H9 (cell line): ENCODE measurements at regions not wholly inside any gene's neighbourhood (a gene's known extent, or its start where the extent isn't known, plus 50 kb on each side); places are given as distances from the start of the nearest gene placed in this dataset.

Source experiments
- DNase-seq: peaks from one replicate; pipeline ENCODE4 v3.0.0-alpha.2; 2017
- H2AFZ ChIP-seq: one replicate; pipeline ENCODE4 v1.6.1; 2013; ENCODE audit warnings: mild to moderate bottlenecking, low read length, control low read depth, moderate library complexity
- H2AK5ac ChIP-seq: 2 replicates; pipeline ENCODE4 v1.6.1; 2013; ENCODE audit warnings: low read length, control low read depth, mixed read lengths; ENCODE audit not compliant: insufficient read length
- H2BK120ac ChIP-seq: one replicate; pipeline ENCODE4 v1.6.1; 2013; ENCODE audit warnings: low read depth, mild to moderate bottlenecking, low read length, control low read depth, inconsistent platforms; ENCODE audit not compliant: poor library complexity, severe bottlenecking
- H2BK12ac ChIP-seq: 2 replicates; pipeline ENCODE4 v1.6.1; 2013; ENCODE audit warnings: low read length, control low read depth, mixed read lengths, low read depth; ENCODE audit not compliant: insufficient read length
- H2BK15ac ChIP-seq: 2 replicates; pipeline ENCODE4 v1.6.1; 2013; ENCODE audit warnings: low read depth, low read length, control low read depth
- H2BK20ac ChIP-seq: one replicate; pipeline ENCODE4 v1.6.1; 2013; ENCODE audit warnings: low read depth, mild to moderate bottlenecking, low read length, control low read depth, inconsistent platforms; ENCODE audit not compliant: poor library complexity, severe bottlenecking
- H2BK5ac ChIP-seq: 2 replicates; pipeline ENCODE4 v1.6.1; 2013; ENCODE audit warnings: low read length, control low read depth, mixed read lengths; ENCODE audit not compliant: insufficient read length
- H3K14ac ChIP-seq: 2 replicates; pipeline ENCODE4 v1.6.1; 2013; ENCODE audit warnings: low read length, control low read depth; ENCODE audit not compliant: insufficient read depth
- H3K18ac ChIP-seq: 2 replicates; pipeline ENCODE4 v1.6.1; 2013; ENCODE audit warnings: low read depth, mild to moderate bottlenecking, mixed read lengths, low read length, control low read depth; ENCODE audit not compliant: insufficient read length
- H3K23ac ChIP-seq: 2 replicates; pipeline ENCODE4 v1.6.1; 2013; ENCODE audit warnings: low read length, control low read depth, mixed read lengths, low read depth; ENCODE audit not compliant: insufficient read length
- H3K23me2 ChIP-seq: 2 replicates; pipeline ENCODE4 v1.6.1; 2013; ENCODE audit warnings: low read depth, mild to moderate bottlenecking, mixed read lengths, low read length, control low read depth; ENCODE audit not compliant: insufficient read length, poor library complexity, severe bottlenecking
- H3K27ac ChIP-seq: 2 replicates; pipeline ENCODE4 v1.5.1; 2013; ENCODE audit warnings: low read length, control low read depth, mixed read lengths, low read depth; ENCODE audit not compliant: insufficient read length
- H3K27me3 ChIP-seq: 2 replicates; pipeline ENCODE4 v1.6.1; 2013; ENCODE audit warnings: low read length, control low read depth, inconsistent platforms; ENCODE audit not compliant: insufficient read depth
- H3K4ac ChIP-seq: 2 replicates; pipeline ENCODE4 v1.6.1; 2013; ENCODE audit warnings: low read depth, mild to moderate bottlenecking, control low read depth, inconsistent platforms, low read length, moderate library complexity
- H3K4me1 ChIP-seq: 2 replicates; pipeline ENCODE4 v1.6.1; 2013; ENCODE audit warnings: low read length, control low read depth, inconsistent platforms; ENCODE audit not compliant: insufficient read depth
- H3K4me2 ChIP-seq: 2 replicates; pipeline ENCODE4 v1.6.1; 2013; ENCODE audit warnings: low read length, control low read depth, mixed read lengths; ENCODE audit not compliant: insufficient read length, insufficient read depth
- H3K56ac ChIP-seq: 2 replicates; pipeline ENCODE4 v1.6.1; 2013; ENCODE audit warnings: low read depth, mild to moderate bottlenecking, mixed read lengths, low read length, control low read depth; ENCODE audit not compliant: insufficient read length
- H3K79me1 ChIP-seq: 2 replicates; pipeline ENCODE4 v1.6.1; 2013; ENCODE audit warnings: low read depth, mild to moderate bottlenecking, moderate library complexity, low read length, control low read depth, inconsistent platforms; ENCODE audit not compliant: insufficient read depth, poor library complexity, severe bottlenecking
- H3K79me2 ChIP-seq: 2 replicates; pipeline ENCODE4 v1.6.1; 2013; ENCODE audit warnings: low read length, control low read depth, inconsistent platforms; ENCODE audit not compliant: insufficient read depth
- H3K9ac ChIP-seq: 2 replicates; pipeline ENCODE4 v1.6.1; 2013; ENCODE audit warnings: low read length, control low read depth, mixed read lengths; ENCODE audit not compliant: insufficient read length; ENCODE audit errors: extremely low read depth
- H3K9me3 ChIP-seq: one replicate; pipeline ENCODE4 v1.6.1; 2013; ENCODE audit warnings: low read depth, low read length, inconsistent platforms; ENCODE audit not compliant: control insufficient read depth
- H3T11ph ChIP-seq: one replicate; pipeline ENCODE4 v1.6.1; 2013; ENCODE audit warnings: mild to moderate bottlenecking, low read length, control low read depth, inconsistent platforms
- H4K20me1 ChIP-seq: one replicate; pipeline ENCODE4 v1.6.1; 2013; ENCODE audit not compliant: control insufficient read depth, insufficient read length, insufficient read depth
- H4K5ac ChIP-seq: 2 replicates; pipeline ENCODE4 v1.6.1; 2013; ENCODE audit warnings: low read depth, mild to moderate bottlenecking, mixed read lengths, low read length, control low read depth; ENCODE audit not compliant: insufficient read length
- H4K8ac ChIP-seq: replicated peaks from 2 replicates; pipeline ENCODE4 v1.6.1; 2013; ENCODE audit warnings: low read length, control low read depth, mixed read lengths, low read depth; ENCODE audit not compliant: insufficient read length
- H4K91ac ChIP-seq: 2 replicates; pipeline ENCODE4 v1.6.1; 2013; ENCODE audit warnings: low read depth, mild to moderate bottlenecking, moderate library complexity, mixed read lengths, low read length, control low read depth; ENCODE audit not compliant: insufficient read length
- H3K27ac Mint-ChIP-seq, 3 experiments: 2 replicates in 2 of 3; 3 replicates in 1 of 3; pipeline ENCODE4 v1.8.0; 2020 to 2021; ENCODE audit warnings: mixed read lengths in 3 of 3, mild to moderate bottlenecking in 1 of 3, moderate library complexity in 1 of 3
- H3K27me3 Mint-ChIP-seq: 2 replicates; pipeline ENCODE4 v1.8.0; 2021; ENCODE audit warnings: low read depth, mild to moderate bottlenecking, moderate library complexity, mixed read lengths
- H3K36me3 Mint-ChIP-seq, 3 experiments: 2 replicates in 2 of 3; 3 replicates in 1 of 3; pipeline ENCODE4 v1.8.0; 2020 to 2021; ENCODE audit warnings: low read depth in 3 of 3, mixed read lengths in 3 of 3; ENCODE audit not compliant: insufficient read depth in 1 of 3
- H3K4me1 Mint-ChIP-seq, 2 experiments: 2 replicates each; pipeline ENCODE4 v1.8.0; 2020; ENCODE audit warnings: mixed read lengths in 2 of 2
- H3K4me3 Mint-ChIP-seq, 2 experiments: 2 replicates in 1 of 2; 3 replicates in 1 of 2; pipeline ENCODE4 v1.8.0; 2020 to 2021; ENCODE audit warnings: mild to moderate bottlenecking in 2 of 2, mixed read lengths in 2 of 2, moderate library complexity in 1 of 2
- H3K9me3 Mint-ChIP-seq, 2 experiments: 2 replicates in 1 of 2; 3 replicates in 1 of 2; pipeline ENCODE4 v1.8.0; 2020; ENCODE audit warnings: mild to moderate bottlenecking in 2 of 2, mixed read lengths in 2 of 2, moderate library complexity in 1 of 2
- CTCF ChIP-seq: fragments of 200-600 bp; sonication (generic); conservative IDR thresholded peaks from 3 replicates; pipeline ENCODE4 v1.8.0; 2021; ENCODE audit warnings: antibody characterized with exemption, mild to moderate bottlenecking
- WGBS: extraction: QIAGEN DNeasy Blood & Tissue Kit; methylation state at CpG from one replicate; pipeline ENCODE4 v1.1.7; 2013; ENCODE audit warnings: missing lambda C conversion rate, low lambda C conversion rate, mixed read lengths; ENCODE audit not compliant: insufficient read length; ENCODE audit errors: extremely low coverage; 5-methylcytosine and 5-hydroxymethylcytosine counted together

DNA sequence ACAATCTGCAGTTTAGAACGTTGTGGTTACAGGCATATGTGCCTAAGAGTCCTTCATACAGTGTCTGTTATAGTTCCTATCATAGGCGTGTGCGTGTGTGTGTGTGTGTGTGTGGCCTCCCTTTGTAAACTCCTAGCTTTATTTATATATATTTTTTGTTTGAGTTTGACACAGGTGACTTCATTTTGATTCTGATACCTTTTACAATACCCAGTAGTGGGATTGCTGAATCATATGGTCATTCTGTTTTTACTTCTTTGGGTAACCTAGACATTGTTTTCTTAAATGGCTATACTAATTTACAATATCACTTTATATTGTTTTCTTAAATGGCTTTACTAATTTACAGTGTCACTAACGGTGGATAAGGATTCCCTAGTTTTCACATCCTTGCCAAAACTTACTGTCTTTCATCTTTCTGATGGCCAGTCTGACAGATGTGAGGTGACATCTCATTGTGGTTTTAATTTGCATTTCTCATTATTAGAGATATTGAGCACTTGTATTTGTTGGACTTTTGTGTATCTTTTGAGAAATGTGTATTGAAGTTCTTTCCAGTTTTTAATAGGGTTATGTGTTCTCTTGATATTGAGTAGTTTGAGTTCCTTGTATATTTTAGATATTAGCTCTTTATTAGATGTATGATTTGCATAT, 211.1 kb upstream of the NUDT6 start:
- WGBS = no CpG with 5 or more reads among the region's 4 CpGs
- H3K4me2 ChIP-seq = no peak overlapping the region

More for the DNA sequence above, 211.1 kb upstream of the NUDT6 start:
- Histone ChIP-seq H3K27ac (no peak overlapping the region), H3T11ph (no peak overlapping the region), H3K23ac (no peak overlapping the region), H2BK120ac (no peak overlapping the region), H3K27me3 (no peaks in the 10 kb centered on the region), H2BK20ac (no peak overlapping the region), H2AFZ (no peak overlapping the region), H2BK15ac (no peak overlapping the region), H3K4ac (no peak overlapping the region), H4K5ac (no peak overlapping the region), H2BK5ac (no peak overlapping the region), H2AK5ac (no peak overlapping the region), H3K9ac (no peak overlapping the region), H4K91ac (no peak overlapping the region), H3K79me2 (no peaks in the 10 kb centered on the region), H3K56ac (no peak overlapping the region), H3K9me3 (no peaks in the 10 kb centered on the region), H4K20me1 (no peaks in the 10 kb centered on the region), H3K18ac (no peak overlapping the region), H2BK12ac (no peak overlapping the region), H3K14ac (no peak overlapping the region), H3K79me1 (no peaks in the 10 kb centered on the region), H3K4me1 (no peaks in the 10 kb centered on the region), H3K23me2 (no peaks in the 10 kb centered on the region), H4K8ac (no peak overlapping the region)
- no peaks in the 10 kb centered on the region; a peak in 1 of 7 replicates for H3K36me3 Mint-ChIP-seq
- H3K27me3 Mint-ChIP-seq = no peaks in the 10 kb centered on the region
- no peak overlapping the region for H3K27ac Mint-ChIP-seq
- H3K9me3 Mint-ChIP-seq = no peaks in the 10 kb centered on the region
- TF ChIP-seq CTCF = no peak
- no peaks in the 10 kb centered on the region for H3K4me1 Mint-ChIP-seq
- DNase-seq = no peak
- H3K4me3 Mint-ChIP-seq = no peak overlapping the region
